GM13977 (cell line): ENCODE measurements at regions not wholly inside any gene's neighbourhood (a gene's known extent, or its start where the extent isn't known, plus 50 kb on each side); places are given as distances from the start of the nearest gene placed in this dataset.

ENCODE experiments used
- DNase-seq: peaks from one replicate; pipeline ENCODE4 v3.0.0; 2012; ENCODE audit warnings: low spot score
- in situ Hi-C: fragments of 300-500 bp; cut with MboI; formaldehyde crosslinking; loops from one replicate; pipeline ENCODE4 v1.12.0; 2022; ENCODE audit warnings: low sequenced_read_pairs, low pct_unique_long_range_greater_than_20kb, mixed read lengths, inconsistent platforms; ENCODE audit not compliant: unreplicated experiment
- TF ChIP-seq, protein P1 (sequence below): IDR thresholded peaks from 2 replicates; pipeline ENCODE4 v1.5.1; 2012; ENCODE audit warnings: mild to moderate bottlenecking, control low read depth; ENCODE audit not compliant: insufficient read depth; ENCODE audit errors: extremely low read depth, missing control alignments

DNA sequence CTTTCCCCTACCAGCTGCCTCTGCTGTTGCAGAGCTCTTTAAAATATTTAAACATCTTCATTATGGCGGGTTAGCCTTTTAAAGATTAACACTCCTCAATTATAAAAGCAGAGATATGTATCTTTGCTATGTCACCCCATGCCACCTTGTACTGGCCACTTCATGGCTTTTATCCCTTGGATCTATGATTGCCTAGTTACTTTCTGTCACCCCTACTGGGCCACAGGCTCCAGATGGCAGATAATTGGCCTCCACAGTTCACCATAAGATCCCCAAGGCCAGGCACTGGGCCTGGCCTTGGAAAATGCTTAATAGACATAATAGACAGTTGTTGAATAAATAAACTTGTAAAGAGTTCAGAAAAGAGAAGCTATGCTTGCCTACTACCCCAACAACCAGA lies 142.0 kb upstream of the SHB start:
- in situ Hi-C loops, result no loop called here
- no peak for DNase-seq
- TF ChIP-seq, protein P1, sequence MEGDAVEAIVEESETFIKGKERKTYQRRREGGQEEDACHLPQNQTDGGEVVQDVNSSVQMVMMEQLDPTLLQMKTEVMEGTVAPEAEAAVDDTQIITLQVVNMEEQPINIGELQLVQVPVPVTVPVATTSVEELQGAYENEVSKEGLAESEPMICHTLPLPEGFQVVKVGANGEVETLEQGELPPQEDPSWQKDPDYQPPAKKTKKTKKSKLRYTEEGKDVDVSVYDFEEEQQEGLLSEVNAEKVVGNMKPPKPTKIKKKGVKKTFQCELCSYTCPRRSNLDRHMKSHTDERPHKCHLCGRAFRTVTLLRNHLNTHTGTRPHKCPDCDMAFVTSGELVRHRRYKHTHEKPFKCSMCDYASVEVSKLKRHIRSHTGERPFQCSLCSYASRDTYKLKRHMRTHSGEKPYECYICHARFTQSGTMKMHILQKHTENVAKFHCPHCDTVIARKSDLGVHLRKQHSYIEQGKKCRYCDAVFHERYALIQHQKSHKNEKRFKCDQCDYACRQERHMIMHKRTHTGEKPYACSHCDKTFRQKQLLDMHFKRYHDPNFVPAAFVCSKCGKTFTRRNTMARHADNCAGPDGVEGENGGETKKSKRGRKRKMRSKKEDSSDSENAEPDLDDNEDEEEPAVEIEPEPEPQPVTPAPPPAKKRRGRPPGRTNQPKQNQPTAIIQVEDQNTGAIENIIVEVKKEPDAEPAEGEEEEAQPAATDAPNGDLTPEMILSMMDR, result no peak

DNA sequence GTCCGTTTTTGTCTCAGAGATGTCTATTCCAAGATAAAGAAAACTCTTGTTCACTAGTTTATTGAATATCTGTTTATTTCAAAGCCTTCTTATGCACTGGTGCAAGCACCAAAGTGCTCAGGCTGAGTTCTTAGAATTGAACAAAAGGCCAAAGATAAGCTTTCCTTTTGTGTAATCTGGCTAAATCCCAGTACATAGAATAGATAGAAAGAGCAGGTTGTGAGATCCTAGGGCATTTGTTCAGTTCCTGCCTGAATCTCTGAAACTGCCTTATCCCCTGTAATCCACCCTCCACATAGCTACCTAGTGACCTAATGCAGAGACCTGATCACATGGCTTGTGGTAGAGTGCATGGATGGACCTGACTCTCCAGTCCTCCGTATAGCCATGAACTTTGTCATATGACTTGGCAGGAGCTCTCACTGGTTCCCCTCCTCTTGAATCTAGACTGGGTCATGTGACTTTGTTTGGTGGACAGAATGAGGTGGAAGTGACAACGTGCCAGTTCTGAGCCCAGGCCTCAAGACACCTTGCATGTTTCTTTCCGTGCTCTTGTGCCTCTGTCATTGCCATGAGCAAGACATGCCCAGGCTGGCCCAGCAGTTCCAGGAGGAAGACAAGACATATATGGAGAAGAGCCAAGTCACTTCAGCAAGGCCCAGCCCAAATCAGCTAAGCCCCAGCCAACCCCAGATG lies 139.3 kb upstream of the SHB start:
- in situ Hi-C loops, result no loop called here
- no peak for DNase-seq
- TF ChIP-seq, protein P1, result no peak

DNA sequence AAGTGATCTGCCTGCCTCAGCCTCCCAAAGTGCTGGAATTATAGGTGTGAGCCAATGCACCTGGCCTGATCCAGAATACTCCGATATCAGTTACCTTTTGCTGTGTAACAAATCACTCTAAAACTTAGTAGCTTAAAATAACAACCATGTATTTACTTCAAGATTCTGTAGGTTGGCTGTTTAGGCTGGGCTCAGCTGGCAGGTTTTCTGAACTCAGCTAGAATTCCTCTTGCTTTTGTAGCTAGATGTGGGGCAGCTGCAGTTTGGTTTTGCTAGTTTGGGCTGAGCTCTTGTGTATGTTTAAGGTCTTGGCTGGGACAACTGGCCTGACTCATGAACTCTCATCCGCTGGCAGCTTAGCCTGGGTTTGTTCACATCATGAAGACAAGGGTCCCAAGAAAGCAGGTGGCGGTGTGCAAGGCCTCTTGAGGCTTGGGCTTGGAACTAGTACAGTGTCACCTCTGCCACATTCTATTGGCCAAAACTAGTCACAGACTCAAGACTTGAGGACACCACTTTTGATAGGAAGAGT lies 138.3 kb upstream of the SHB start:
- TF ChIP-seq, protein P1, result no peak
- no peak for DNase-seq
- in situ Hi-C loops, result no loop called here

DNA sequence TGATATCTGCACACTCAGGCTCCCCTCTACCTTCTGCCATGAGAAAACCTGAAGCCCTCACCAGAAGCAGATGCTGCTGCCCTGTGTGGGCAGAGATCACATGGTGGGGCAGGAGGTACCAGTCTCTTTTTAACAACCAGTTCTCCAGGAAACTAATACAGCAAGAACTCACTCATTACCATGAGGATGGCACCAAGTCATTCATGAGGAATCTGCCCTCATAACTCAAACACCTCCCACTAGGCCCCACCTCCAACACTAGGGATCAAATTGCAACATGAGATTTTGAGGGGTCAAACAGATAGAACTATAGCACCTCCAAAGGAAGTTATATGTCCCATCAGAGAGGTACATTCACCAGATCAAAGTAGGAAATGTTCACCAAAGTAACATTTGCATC lies 136.3 kb upstream of the SHB start:
- no peak for DNase-seq
- TF ChIP-seq, protein P1, result no peak
- in situ Hi-C loops, result no loop called here

DNA sequence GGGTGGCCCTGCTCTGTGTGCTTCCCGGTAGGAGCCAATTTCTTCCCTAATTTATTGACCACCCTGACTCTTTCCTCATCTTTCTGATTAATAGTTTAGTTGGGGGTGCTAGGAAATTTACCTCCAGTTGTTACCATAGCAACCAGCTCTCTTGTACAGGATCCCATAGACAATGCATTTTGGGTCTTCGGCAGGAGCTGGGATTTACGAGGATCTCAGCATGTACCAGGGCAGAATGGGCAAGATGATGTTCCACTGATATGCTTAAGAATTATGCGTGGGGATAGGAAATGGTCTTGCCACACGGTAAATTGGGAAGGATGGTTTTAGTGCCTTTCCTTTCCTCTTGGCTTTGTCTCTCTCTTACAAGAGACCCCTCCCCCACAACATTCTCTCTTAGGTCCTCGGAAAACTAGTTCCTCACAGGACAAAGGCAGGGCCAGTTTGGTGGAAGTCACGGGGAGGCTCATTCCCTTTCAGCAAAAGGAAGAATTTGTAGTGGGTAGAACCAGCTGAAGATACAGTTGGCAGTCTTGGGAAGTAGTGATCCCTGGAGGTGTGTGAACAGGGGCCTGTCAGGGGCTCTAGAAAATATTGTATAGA lies 133.4 kb upstream of the SHB start:
- TF ChIP-seq, protein P1, result no peak
- in situ Hi-C loops, result no loop called here
- no peak for DNase-seq

DNA sequence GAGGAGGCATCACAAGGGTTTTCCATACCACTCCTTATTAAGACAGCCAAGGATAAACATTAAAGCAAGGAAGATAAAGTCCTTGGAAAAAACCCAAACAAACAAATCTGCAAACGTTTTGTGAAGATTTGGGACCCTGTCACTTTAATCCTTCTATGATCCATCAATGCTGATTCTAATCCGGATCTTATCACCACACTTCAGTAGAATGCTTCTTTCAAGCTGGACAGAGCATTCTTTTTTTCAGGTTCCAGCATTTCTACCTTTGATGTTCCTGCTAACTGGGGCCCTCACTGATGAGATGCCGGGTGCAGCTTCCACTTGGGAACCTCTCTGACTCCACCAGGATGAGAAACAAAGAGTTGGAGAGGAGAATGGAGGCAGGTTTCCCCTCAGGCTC lies 132.8 kb upstream of the SHB start:
- TF ChIP-seq, protein P1, result no peak
- in situ Hi-C loops, result no loop called here
- no peak for DNase-seq
